HG03575 (cell line): ENCODE measurements at regions not wholly inside any gene's neighbourhood (a gene's known extent, or its start where the extent isn't known, plus 50 kb on each side); places are given as distances from the start of the nearest gene placed in this dataset.

ENCODE experiments used
- ATAC-seq: cut with Tn5 transposase; IDR thresholded peaks from one replicate; pipeline ENCODE4 v1.9.1; 2021; ENCODE audit not compliant: unreplicated experiment, insufficient number of reproducible peaks, low FRiP score; ENCODE audit errors: extremely low read depth

DNA sequence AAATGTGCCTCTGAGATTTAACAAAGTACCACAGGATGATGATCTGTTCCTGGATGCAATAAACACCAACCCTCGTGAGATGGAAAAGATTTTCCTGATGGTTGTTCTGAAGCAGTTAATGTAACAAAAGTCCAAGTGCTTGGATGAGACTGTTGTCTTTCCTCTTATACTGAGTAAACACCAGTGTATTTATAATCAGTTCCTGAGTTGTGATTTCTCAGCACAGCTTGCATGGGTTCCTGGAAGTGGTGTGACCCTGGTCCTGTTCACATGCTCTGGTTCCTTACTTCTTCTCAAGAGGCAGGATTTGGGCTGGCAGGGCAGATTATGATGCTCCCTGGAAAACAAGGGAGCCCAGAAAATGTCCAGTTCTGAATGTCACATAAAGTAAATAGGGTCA, 208.2 kb upstream of the USP24 start:
- no peak for ATAC-seq

DNA sequence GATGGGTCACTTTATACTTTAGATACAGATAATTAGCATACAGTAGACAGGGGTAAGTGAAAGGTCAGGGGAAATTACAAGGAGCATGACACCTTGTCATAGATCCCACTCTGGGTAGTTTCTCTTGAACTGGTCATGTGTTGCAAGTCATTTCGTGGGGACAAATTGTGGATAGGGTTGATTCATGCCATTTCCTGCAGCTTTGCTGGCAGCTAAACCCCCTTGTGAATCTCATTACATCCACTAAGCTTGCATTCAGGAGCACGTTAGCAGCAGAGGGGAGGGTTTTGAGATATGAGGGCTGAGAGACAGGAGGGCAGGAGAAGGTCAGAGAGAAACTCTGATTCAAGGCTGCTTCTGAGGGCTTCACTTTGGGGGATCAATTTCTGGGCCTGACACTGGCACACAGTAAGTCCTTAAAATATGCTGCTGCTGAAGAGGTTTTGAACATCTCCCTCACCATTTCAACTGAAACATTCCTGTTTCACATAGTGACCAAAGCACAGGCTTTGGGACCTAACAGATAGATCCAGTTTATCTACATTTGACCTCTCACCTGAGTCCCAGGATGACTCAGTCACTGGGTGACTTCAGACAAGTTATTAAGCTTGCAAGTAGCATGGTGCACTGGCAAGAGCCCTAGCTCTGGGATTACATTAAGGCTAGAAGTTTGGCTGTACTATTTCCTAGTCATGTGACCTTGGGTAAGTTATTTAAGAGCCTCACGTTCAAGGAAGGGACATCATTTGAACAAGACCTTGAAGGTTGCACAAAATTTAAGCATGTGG, 206.0 kb upstream of the USP24 start:
- no peak for ATAC-seq

DNA sequence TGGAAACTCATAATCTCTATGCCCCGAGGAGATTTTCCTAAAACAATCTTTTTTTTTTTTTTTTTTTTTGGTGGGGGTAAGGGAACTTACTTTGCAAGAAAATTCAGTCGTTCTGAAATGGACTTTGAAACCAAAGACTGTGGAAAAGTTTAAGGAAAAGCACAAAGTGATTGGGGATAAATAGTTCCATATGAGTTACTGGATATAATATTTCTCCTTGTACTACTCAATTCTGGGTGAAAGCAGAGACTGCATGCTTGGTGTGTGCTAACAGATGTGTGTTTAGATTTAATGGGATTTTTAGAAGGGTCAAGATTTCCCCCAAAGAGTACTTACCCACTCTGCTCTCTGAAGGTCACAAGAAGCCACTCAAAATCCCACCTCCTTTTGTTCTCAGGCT, 204.9 kb upstream of the USP24 start:
- no peak for ATAC-seq

DNA sequence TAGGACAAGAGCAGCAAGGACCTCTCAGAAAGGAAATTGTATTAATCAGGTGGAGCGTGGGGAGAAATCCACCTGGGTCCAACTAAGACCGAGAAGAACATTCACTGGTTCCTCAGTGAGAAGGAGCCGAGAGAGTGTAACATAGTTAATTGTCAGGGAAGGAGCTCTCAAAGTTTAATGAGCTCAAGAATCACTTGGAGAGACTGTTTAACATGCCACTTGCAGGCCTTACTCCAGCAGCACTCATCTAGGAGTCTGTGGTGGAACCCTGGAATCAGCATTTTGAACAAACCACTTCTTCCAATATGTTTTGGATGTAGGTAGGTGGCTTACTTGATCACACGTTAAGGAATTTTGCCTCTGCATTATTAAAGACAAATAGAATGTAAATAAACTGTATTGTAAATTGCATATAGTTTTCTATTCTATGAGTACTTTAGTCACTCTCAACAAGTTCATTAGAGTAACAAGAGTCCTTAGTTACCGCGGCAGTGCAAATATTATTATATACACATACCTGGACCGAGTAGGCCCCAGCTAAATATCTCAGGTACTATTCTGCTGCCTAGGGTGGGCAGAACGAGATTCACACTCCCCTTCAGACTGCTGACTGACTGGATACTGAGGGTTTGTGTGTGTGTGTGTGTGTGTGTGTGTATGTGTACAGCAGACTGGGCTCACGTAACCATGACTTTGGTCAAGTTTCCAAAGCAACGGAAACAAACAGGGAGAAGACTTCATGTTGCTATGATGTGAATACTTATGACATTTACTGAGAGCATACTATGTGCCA, 203.2 kb upstream of the USP24 start:
- no peak for ATAC-seq

DNA sequence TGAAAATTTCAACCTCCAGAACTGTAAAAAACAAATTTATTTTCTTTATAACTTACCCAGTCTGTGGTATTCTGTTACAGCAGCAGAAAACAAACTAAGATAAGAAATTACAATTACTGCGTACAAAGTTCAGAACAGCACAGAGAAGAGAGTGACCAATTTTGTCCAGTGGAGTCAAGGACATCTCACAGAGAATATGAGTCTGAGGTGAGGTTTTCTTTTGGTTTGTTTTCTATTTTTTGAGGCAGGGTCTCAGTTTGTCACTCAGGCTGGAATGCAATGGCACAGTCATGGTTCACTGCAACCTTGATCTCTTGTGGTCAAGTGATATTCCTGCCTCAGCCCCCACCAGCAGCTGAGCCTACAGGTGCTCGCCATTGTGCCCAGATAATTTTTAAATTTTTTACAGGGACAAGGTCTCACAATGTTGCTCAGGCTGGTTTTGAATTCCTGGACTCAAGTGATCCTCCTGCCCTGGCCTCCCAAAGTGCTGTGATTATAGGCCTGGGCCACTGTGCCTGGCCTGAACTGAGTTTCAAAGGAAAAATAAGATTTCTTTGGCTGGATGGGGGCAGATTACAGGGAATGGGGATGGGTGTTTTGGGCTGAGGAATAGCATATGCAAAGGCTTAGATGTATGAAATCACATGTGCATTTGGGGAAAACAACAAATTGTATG, 201.1 kb upstream of the USP24 start:
- ATAC-seq: no peak

DNA sequence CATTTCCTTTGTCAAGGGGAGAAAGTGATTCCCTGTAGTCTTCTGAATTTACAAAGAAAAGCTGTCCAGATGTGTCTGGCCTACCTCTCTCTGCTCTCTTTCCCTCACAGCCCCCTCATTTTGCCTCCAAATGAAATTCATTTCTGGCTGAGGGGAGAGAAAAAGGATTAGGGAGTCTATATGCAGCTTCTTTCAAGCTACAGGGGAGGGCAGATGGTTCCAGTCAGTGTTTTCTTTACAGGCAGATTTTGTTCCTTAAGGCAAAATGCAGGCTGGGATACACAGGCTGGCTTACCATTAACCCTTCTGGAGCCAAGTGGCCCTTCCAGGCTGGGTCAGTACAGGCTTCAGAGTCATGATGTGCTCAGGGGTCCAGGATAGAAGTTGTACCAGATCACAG, 198.1 kb upstream of the USP24 start:
- ATAC-seq: no peak

DNA sequence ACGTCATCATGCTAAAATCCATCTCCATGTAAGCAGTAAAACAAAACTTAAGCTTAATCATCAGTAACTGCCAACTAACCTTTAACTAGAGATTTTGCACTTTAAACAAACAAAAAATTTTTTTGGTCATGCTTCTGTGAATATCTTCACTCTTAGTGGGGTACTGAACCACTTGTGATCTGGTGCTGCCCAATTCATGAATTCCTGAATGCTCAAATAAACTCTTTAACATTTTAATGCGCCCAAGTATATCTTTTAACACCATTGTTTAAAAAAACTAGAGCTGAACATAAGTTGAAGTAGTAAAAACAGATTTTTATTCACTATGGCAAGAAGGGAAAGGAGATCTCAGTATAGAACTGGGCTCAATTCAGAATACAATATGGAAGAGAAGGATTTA, 196.9 kb upstream of the USP24 start:
- no peak for ATAC-seq

DNA sequence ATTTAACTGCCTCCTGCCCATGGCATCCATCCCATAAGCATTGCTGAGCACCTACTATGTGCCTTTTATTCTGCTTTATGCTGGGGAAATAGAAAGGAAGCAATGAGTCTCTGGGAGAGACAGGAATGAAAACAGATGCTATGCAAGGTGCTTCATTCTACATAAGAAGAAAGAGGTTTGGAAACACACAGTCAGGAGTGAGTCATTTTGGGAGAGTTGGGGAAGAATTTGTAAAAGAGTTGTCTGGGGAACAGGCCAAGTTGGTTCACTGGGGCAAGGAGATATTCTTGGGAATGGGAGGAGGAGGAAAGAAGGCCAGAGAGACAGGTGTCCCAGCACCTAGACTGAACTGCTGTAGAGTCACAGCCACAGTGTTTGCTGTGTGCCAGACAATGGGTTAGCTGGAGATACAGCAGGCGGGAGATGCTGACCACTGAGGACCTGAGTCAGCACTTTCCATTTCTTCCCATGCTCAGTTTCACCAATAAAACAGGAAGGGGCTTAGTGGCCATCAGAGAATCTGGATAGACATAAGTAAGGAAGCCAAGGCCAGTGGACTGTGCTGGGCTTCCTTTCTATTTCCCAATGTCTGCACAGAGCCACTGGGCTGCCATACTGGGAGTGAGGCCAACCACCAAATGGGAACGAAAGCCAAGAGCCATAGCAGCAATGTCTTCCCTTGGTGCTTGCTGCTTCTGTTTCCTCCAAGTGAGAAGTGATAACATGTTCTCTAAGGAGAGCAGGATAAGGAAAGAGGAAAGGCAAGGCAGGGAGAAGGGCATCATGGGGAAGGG, 187.7 kb upstream of the USP24 start:
- ATAC-seq: no peak

DNA sequence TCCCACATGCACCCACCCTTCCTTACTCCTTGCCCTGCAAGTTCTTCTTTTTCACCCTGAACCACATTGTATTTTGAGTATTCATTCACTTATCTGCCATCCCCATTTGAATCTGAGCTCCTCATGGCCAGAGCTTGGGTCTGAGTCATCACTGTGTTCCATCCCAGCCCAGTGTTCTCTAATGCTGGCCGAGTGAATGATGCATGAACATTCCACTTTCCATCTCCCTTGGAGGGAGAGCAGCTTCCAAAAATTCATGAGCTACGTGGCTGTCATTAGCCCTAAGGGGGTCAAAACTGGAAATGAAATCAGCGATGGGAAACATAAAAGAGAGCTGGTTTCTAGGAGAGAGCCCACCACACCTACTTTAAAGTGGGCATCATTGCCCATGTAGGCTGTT, 187.0 kb upstream of the USP24 start:
- ATAC-seq: no peak

DNA sequence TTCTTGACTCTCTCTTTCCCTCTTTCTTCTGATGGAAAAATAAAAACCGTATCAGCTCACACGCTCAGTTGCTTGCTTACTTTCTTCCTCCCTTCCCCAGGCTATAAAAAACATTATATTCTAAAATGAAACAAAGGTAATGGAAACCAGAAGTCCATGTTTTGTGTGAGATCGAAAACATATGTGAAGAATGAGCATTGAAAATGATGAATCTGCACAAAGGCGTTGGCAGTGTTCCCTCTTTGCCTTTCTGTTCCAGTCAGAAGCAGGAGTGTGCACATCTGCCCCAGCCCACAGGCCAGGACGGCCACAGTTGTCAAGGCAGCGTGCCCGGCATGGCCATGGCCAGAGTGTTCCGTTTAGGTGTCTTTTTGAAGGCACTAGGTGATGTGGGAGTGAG, 185.3 kb upstream of the USP24 start:
- no peak for ATAC-seq

DNA sequence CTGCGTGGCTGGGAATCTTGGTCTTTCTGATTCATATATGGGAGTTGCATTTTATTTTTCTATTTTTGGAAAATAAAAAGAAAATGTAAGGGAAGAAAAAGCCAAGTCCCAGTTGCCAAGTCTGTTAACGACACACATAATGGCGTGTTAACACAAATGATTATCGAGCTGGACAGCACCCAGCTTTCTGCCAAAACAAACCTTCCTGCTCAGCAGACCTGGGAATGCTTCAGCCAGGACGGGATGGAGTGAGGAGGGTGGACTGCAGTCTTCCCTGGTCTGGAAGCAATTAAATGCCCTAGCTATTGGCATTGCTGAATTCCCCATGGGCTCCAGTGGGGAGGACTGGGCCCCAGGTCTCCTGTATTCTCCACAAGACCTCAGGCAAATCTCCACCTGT, 184.2 kb upstream of the USP24 start:
- no peak for ATAC-seq

DNA sequence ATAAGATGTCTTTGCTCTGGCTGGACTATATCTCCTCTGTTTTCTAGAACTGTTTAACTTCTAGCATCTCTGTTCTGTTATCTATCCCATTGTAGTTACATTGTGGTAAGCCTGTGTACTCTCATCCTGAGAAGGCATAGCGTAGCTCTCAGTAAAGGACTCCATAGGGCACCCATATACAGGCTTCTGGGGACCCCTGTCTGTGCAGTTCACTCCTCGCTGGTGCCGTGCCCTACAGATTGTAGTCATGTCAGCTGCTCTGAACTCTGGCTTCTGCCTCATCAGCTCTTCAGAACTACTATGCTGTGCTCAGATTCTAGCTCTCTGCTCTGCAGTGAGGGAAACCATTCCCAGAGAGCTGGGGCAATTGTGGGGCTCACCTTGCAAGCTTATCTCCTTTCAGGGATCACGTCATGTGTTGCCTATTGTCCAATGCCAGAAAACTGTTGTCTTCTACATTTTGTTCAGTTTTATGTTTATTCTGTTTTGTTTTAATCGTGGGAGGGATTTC, 181.3 kb upstream of the USP24 start:
- no peak for ATAC-seq

DNA sequence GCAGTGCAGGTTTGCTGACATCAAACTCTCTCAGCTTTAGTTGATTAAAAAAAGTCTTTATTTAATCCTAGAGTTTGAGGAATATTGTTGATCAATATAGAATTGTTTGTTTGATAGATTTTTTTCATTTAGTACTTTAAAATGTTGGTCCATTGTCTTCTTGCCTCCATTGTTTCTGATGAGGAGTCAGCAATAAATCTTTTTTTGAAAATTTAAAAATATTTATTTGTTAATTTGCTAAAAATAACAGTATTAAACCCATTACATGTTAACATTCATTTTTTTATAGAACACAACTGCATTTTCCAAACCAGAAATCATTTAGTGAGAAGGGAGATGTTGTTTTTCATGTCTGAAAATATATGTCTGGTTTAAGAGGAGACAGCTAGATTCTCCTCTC, 173.8 kb upstream of the USP24 start:
- no peak for ATAC-seq

DNA sequence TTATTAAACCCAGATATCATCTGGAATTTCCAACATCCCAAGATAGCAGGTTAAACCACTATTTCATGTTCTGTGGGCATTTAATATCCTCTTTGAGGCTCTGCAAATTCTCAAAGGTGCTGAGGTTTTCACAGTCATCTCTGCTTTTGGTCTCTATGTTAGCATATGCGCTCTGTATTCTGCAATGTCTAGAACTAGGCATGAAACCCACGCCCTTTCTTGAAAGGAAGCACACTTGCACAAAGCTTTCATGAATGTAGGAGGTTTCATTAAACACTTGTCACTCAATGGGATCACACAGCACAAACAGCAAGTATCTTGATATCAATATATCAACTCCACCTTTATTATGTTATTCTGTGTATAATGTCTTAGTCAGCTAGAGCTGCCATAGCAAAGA, 172.0 kb upstream of the USP24 start:
- ATAC-seq: no peak

DNA sequence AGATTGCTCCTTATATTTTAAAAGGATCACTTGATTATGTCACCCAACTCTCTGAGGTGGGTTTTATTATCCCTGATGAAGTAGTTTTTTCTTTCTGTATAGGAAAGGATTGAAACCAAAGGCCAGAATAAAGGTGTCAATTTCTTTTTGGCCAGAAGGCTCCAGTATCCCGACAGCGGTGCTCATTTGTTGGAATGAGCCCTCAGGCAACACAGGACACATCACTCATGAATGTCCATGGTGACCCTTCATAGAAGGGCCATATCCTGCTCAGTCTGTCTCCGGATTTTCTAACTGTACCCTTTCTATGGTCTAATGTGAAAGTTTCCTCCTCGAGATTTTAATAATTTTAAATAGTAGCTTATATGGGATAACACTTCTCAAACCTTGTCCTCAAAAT, 171.3 kb upstream of the USP24 start:
- ATAC-seq: no peak

DNA sequence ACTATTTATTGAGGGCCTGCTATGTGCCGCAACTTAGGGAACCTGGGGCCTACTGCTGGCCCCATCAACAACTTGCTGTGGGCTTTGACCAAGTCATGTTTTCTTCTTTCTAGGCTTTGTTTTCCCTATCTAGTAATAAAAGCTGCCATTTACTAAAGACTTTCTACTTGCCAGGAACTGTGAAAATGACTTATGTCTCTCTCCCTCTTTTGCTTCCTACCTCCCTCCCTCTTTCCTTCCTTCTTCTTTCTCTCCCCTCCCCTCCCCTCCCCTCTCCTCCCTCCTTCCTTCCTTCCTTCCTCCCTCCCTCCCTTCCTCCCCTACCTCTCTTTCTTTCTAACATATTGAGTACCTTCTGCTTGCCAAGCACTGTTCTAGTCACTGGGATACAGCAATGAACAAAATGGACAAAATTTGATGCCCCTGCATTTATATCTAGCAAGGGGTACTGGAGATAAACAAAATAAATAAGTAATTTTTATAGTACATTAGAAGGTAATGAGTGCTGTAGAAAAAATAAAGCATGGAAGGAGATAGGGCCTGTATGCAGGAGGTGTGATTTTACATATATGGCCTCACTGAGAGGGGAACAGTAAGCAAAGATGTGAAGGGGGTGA, 170.3 kb upstream of the USP24 start:
- no peak for ATAC-seq

DNA sequence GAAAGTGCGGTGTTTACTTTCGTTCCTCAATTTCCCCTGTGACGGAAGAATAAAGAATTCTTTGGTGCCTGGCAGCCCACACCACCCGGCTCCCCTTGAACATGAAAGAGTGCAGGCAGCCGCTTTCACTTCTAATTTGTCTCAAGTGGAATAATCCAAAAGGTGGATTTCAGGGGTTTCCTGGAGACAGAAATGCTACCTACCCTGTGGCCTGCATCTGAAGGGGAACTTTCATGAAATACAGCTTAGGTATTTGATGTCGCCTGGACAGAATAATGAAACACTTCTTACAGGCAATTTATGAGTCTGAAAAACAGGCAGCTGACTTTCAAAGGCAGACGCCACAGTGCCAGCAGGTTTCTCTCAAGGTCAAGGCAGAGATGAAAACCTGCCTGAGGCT, 169.5 kb upstream of the USP24 start:
- ATAC-seq: no peak

DNA sequence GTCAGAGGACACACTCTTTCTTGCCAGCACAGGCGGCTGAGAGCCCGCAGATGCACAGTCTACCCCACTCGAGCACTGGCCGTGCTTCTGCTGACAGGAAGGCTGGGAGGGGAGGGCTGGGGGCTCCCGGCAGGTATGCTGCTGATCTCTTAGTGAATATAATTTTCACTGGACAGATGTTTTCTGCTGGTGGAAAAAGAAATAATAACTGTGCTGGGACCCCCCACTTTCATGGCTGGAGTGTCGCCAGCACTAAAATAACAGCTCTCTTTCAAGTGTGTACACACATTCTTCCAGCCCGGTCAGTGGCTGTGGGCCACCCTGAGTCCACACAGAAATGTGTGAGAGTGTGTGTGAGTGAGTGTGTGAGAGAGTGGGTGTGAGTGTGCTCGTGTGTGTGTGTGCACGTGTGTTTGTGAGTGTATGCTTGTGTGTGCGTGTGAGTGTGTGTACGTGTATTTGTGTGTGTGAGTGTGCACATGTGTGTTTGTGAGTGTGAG, 167.7 kb upstream of the USP24 start:
- no peak for ATAC-seq

DNA sequence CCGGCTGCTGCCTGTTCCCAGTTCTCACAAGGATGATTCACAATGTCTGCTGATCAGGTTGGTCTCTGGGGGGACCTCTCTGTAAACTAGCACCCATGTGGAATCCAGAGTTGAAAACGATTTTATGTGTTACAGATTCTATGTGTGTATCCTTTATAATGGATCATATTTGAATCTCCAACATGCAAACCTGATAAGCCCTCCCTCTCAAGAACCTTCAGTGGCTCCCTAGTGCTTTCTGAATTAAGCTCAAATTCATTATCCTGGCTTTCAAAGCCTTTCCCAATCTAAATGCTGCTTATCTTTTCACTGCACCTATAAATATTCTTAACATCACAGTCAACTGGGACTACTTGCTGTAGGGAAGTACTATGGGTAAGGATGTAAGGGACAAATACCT, 166.8 kb upstream of the USP24 start:
- no peak for ATAC-seq
